Fibroblast of lung (primary cell): ENCODE measurements at regions not wholly inside any gene's neighbourhood (a gene's known extent, or its start where the extent isn't known, plus 50 kb on each side); places are given as distances from the start of the nearest gene placed in this dataset.

Source experiments
- DNase-seq, 2 donors: peaks; one replicate each; pipeline versions ENCODE4 v3.0.0 to v3.0.0-alpha.2; 2010; ENCODE audit warnings: low read depth in 2 of 2
- H2AFZ ChIP-seq: 2 replicates; pipeline ENCODE4 v1.5.1; 2012; ENCODE audit warnings: low read length, control low read depth, inconsistent platforms
- H3K27ac ChIP-seq: 2 replicates; pipeline ENCODE4 v1.5.1; 2011; ENCODE audit warnings: low read length, control low read depth; ENCODE audit not compliant: insufficient read depth
- H3K27me3 ChIP-seq: 2 replicates; pipeline ENCODE4 v1.5.1; 2011; ENCODE audit warnings: mild to moderate bottlenecking, low read length; ENCODE audit not compliant: control insufficient read depth, insufficient read depth
- H3K36me3 ChIP-seq: 2 replicates; pipeline ENCODE4 v1.5.1; 2011; ENCODE audit warnings: low read length; ENCODE audit not compliant: control insufficient read depth, insufficient read depth
- H3K4me1 ChIP-seq: 2 replicates; pipeline ENCODE4 v1.5.1; 2011; ENCODE audit warnings: low read length; ENCODE audit not compliant: control insufficient read depth, insufficient read depth; ENCODE audit errors: extremely low read depth
- H3K4me2 ChIP-seq: 2 replicates; pipeline ENCODE4 v1.5.1; 2011; ENCODE audit warnings: low read length, control low read depth; ENCODE audit not compliant: insufficient read depth; ENCODE audit errors: extremely low read depth
- H3K4me3 ChIP-seq, 4 experiments: fragments of 200-600 bp in 1 of 4; sonication (generic) in 1 of 4; replicated peaks in 1 of 4; 2 replicates each; pipeline ENCODE4 v1.5.1; 2011 to 2016; ENCODE audit warnings: low read length in 4 of 4, low read depth in 3 of 4, mild to moderate bottlenecking in 3 of 4, control low read depth in 2 of 4, inconsistent platforms in 1 of 4, mixed read lengths in 1 of 4; ENCODE audit not compliant: insufficient read depth in 1 of 4; ENCODE audit errors: control extremely low read depth in 1 of 4
- H3K79me2 ChIP-seq: 2 replicates; pipeline ENCODE4 v1.5.1; 2012; ENCODE audit warnings: mild to moderate bottlenecking, low read length, inconsistent platforms; ENCODE audit not compliant: control insufficient read depth, insufficient read depth
- H3K9ac ChIP-seq: 2 replicates; pipeline ENCODE4 v1.5.1; 2011; ENCODE audit warnings: mild to moderate bottlenecking, low read length, control low read depth; ENCODE audit not compliant: insufficient read depth
- H3K9me3 ChIP-seq: 2 replicates; pipeline ENCODE4 v1.5.1; 2012; ENCODE audit warnings: low read depth, low read length; ENCODE audit not compliant: control insufficient read depth, insufficient read depth
- H4K20me1 ChIP-seq: 2 replicates; pipeline ENCODE4 v1.5.1; 2011; ENCODE audit warnings: low read length; ENCODE audit not compliant: control insufficient read depth, insufficient read depth; ENCODE audit errors: extremely low read depth
- CTCF ChIP-seq, 2 donors: IDR thresholded peaks in 1 of 2; conservative IDR thresholded peaks in 1 of 2; 1 replicate in 1 of 2; 2 replicates in 1 of 2; pipeline ENCODE4 v1.5.1; 2011 to 2012; ENCODE audit warnings: low read length in 2 of 2, control low read depth in 1 of 2, inconsistent platforms in 1 of 2, low read depth in 1 of 2, mild to moderate bottlenecking in 1 of 2
- EZH2 ChIP-seq: IDR thresholded peaks from 2 replicates; pipeline ENCODE4 v1.5.1; 2012; ENCODE audit warnings: low read length, control low read depth, mild to moderate bottlenecking; ENCODE audit errors: missing control alignments

- peaks cover 6% of the 10 kb centered on the region for H3K4me1 ChIP-seq
- TF ChIP-seq CTCF (conservative IDR thresholded peaks at IDR 0.05 in 1 of 2, IDR thresholded peaks at IDR 0.05 in 1 of 2; ENCODE audit: low read depth in 1 of 2, low read length in 2 of 2) (no peak), EZH2 (no peak)
- H3K4me2 ChIP-seq: no peak overlapping the region
- no peak overlapping the region for H3K27ac ChIP-seq
- H2AFZ ChIP-seq: no peak overlapping the region
- no peaks in the 10 kb centered on the region for H3K36me3 ChIP-seq
- no peaks in the 10 kb centered on the region for H3K79me2 ChIP-seq
- no peak overlapping the region for H3K4me3 ChIP-seq
- no peak overlapping the region for H3K9ac ChIP-seq
- DNase-seq: no peak
- H3K27me3 ChIP-seq: no peaks in the 10 kb centered on the region
- no peaks in the 10 kb centered on the region for H4K20me1 ChIP-seq
- H3K9me3 ChIP-seq: no peaks in the 10 kb centered on the region
These were observed 152.2 kb upstream of the VRK2 start for GRCh38 chr2:57894381-57894780.

DNA sequence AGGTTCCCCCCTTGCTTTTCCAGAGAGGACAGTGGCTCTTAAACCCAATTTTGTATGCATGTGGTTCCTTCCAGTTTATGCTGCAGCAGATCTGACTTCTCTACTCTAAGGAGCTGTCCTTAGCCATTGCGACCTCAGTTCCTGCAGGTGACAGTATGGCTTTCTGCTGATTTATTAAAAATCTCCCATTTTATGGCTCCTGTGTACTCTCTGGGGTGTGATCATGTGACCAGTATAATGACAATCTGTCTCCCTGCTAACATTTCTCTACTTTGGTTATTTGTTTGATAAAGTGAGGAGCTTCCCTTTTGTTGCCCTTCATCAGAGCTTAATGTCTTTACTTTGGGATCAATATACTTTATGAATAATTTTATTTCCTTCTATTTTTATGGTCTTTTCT, 148.7 kb upstream of the VRK2 start:
- no peak for DNase-seq
- TF ChIP-seq EZH2: no peak
- TF ChIP-seq CTCF (conservative IDR thresholded peaks at IDR 0.05 in 1 of 2, IDR thresholded peaks at IDR 0.05 in 1 of 2; ENCODE audit: low read depth in 1 of 2, low read length in 2 of 2): no peak

GRCh38 chr2:57899898-57900297, 146.7 kb upstream of the VRK2 start:
- H3K27me3 ChIP-seq: no peaks in the 10 kb centered on the region
- no peaks in the 10 kb centered on the region for H4K20me1 ChIP-seq

More for the DNA sequence above, 148.7 kb upstream of the VRK2 start:
- H3K4me1 ChIP-seq: no peaks in the 10 kb centered on the region
- no peak overlapping the region for H3K4me3 ChIP-seq
- no peaks in the 10 kb centered on the region for H3K27me3 ChIP-seq
- H4K20me1 ChIP-seq: no peaks in the 10 kb centered on the region
- no peak overlapping the region for H2AFZ ChIP-seq
- no peak overlapping the region for H3K9ac ChIP-seq
- H3K4me2 ChIP-seq: no peak overlapping the region
- H3K27ac ChIP-seq: no peak overlapping the region
- no peaks in the 10 kb centered on the region for H3K79me2 ChIP-seq
- no peaks in the 10 kb centered on the region for H3K9me3 ChIP-seq
- no peaks in the 10 kb centered on the region for H3K36me3 ChIP-seq

More at GRCh38 chr2:57899898-57900297, 146.7 kb upstream of the VRK2 start:
- H3K36me3 ChIP-seq: no peaks in the 10 kb centered on the region
- H3K9ac ChIP-seq: no peak overlapping the region
- H3K79me2 ChIP-seq: no peaks in the 10 kb centered on the region
- H3K4me2 ChIP-seq: no peak overlapping the region
- H3K27ac ChIP-seq: no peak overlapping the region
- no peaks in the 10 kb centered on the region for H3K4me1 ChIP-seq
- H2AFZ ChIP-seq: no peak overlapping the region
- H3K9me3 ChIP-seq: no peaks in the 10 kb centered on the region
- no peak for DNase-seq
- TF ChIP-seq CTCF (conservative IDR thresholded peaks at IDR 0.05 in 1 of 2, IDR thresholded peaks at IDR 0.05 in 1 of 2; ENCODE audit: low read depth in 1 of 2, low read length in 2 of 2) (no peak), EZH2 (no peak)
- H3K4me3 ChIP-seq: no peak overlapping the region
